ENCODE measurements at regions not wholly inside any gene's neighbourhood (a gene's known extent, or its start where the extent isn't known, plus 50 kb on each side); places are given as distances from the start of the nearest gene placed in this dataset.
"Not testable (repeated sequence)": the region's sequence is repeated elsewhere in the genome, so short reads cannot be mapped to it uniquely, and the experiment has no call there.

GRCh38 chr1:219548386-219548785 is 64.5 kb downstream of the ZC3H11B start:
- TF ChIP-seq CTCF (IDR thresholded peaks at IDR 0.05): no peak
- ATAC-seq (ENCODE audit: low FRiP score): no peak
- DNase-seq (ENCODE audit: low spot score): no peak

DNA sequence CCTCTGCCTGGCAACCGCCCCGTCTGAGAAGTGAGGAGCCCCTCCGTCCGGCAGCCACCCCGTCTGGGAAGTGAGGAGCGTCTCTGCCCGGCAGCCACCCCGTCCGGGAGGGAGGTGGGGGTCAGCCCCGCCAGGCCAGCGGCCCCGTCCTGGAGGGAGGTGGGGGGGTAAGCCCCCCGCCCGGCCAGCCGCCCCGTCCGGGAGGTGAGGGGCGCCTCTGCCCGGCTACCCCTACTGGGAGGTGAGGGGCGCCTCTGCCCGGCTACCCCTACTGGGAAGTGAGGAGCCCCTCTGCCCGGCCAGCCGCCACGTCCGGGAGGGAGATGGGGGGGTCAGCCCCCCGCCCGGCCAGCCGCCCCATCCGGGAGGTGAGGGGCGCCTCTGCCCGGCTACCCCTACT is 67.1 kb downstream of the ZC3H11B start:
- not testable (repeated sequence) for DNase-seq (ENCODE audit: low spot score); ATAC-seq (ENCODE audit: low FRiP score)

- TF ChIP-seq CTCF (IDR thresholded peaks at IDR 0.05): no peak
- ATAC-seq (ENCODE audit: low FRiP score): no peak
- no peak for DNase-seq (ENCODE audit: low spot score)
Observed at GRCh38 chr1:219544163-219544846, 68.6 kb downstream of the ZC3H11B start.

GRCh38 chr1:219542828-219543518 is 69.9 kb downstream of the ZC3H11B start:
- DNase-seq (ENCODE audit: low spot score) (no peak), ATAC-seq (ENCODE audit: low FRiP score) (no peak)
- TF ChIP-seq CTCF (IDR thresholded peaks at IDR 0.05): no peak

DNA sequence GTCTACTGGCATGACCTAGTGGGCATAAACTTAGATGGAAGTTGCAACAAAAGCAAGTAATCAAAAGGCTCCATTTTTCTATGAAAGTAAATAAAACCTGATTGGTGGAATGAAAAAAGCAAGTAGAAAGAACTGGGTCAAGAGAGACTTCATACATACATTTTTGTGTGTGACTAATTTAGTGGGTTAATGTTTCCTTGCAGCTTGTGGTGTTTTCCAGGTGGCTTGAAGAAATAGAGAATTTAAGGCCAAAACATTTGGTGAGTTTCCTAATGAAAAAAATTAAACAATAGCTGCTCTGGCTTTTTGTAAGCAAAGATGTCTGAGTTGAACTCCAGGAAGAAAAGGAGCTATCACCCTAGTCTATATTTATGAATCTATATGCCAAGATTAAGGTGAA is 71.0 kb downstream of the ZC3H11B start:
- DNase-seq (ENCODE audit: low spot score) (no peak), ATAC-seq (ENCODE audit: low FRiP score) (no peak)
- TF ChIP-seq CTCF (IDR thresholded peaks at IDR 0.05): no peak

- ATAC-seq (ENCODE audit: low FRiP score) (no peak), DNase-seq (ENCODE audit: low spot score) (no peak)
- TF ChIP-seq CTCF (IDR thresholded peaks at IDR 0.05): no peak
Observed at GRCh38 chr1:219539645-219540254, 73.2 kb downstream of the ZC3H11B start.

DNA sequence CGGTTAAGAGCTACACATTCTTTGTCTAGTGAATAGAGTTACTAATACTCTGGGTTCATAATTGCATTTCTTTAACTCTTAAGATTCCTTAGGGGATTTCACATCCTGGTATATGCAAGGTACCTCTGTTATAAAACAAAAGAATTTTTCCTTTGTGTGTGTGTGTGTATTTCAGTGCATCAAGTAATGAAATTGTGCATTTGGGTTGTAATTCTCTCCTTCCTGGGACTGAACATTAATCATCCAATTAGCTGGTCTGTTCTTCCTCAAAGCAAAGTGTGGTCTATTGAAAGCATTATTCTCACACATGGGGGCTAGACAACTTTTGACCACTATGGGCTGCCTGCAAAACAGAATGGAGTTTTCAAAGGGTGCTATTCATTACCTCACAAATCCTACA is 74.0 kb downstream of the ZC3H11B start:
- DNase-seq (ENCODE audit: low spot score): no peak
- ATAC-seq (ENCODE audit: low FRiP score): no peak

More for the DNA sequence above, 74.0 kb downstream of the ZC3H11B start:
- TF ChIP-seq CTCF (IDR thresholded peaks at IDR 0.05): no peak

Measured in omental fat pad (tissue), 3 donors.